NCI-H146 treated with DMSO at 0.1 percent for 48 hours (cell line): ENCODE measurements at regions not wholly inside any gene's neighbourhood (a gene's known extent, or its start where the extent isn't known, plus 50 kb on each side); places are given as distances from the start of the nearest gene placed in this dataset.
"Not testable (repeated sequence)": the region's sequence is repeated elsewhere in the genome, so short reads cannot be mapped to it uniquely, and the experiment has no call there.

ENCODE experiments used
- DNase-seq: peaks from one replicate; lab custom pipeline; 2025; ENCODE audit not compliant: unreplicated experiment; lab: John Stamatoyannopoulos, UW

GRCh38 chr5:32534041-32534440 lies 51.3 kb upstream of the SUB1 start:
- DNase-seq: no peak

- peak; percentile 63 for DNase-seq
Measured at GRCh38 chr5:32531885-32532520, 53.4 kb upstream of the SUB1 start.

GRCh38 chr5:32527321-32527720 lies 58.0 kb upstream of the SUB1 start:
- DNase-seq: not testable (repeated sequence)

- DNase-seq: no peak
Measured at GRCh38 chr5:32526810-32527209, 58.5 kb upstream of the SUB1 start.

- no peak for DNase-seq
Measured at GRCh38 chr5:32523625-32524024, 61.7 kb upstream of the SUB1 start.

GRCh38 chr5:32522429-32523143 lies 62.8 kb upstream of the SUB1 start:
- no peak for DNase-seq

GRCh38 chr5:32521481-32521880 lies 63.9 kb upstream of the SUB1 start:
- DNase-seq: no peak

GRCh38 chr5:32520972-32521371 lies 64.4 kb upstream of the SUB1 start:
- DNase-seq: no peak

GRCh38 chr5:32520356-32520755 lies 65.0 kb upstream of the SUB1 start:
- no peak for DNase-seq

- DNase-seq: no peak
Measured at GRCh38 chr5:32519508-32519907, 65.8 kb upstream of the SUB1 start.

GRCh38 chr5:32514806-32515205 lies 70.3 kb upstream of the ZFR start:
- DNase-seq: no peak

- DNase-seq: no peak
Measured at GRCh38 chr5:32512926-32513325, 68.4 kb upstream of the ZFR start.

GRCh38 chr5:32511776-32512374 lies 67.3 kb upstream of the ZFR start:
- no peak for DNase-seq

- DNase-seq: no peak
Measured at GRCh38 chr5:32510860-32511259, 66.3 kb upstream of the ZFR start.

- no peak for DNase-seq
Measured at GRCh38 chr5:32508806-32509805, 64.6 kb upstream of the ZFR start.

- DNase-seq: no peak
Measured at GRCh38 chr5:32507738-32508434, 63.3 kb upstream of the ZFR start.

GRCh38 chr5:32506799-32507198 lies 62.3 kb upstream of the ZFR start:
- no peak for DNase-seq

- peak; percentile 52 for DNase-seq
Measured at GRCh38 chr5:32506201-32506661, 61.7 kb upstream of the ZFR start.

- DNase-seq: peak; percentile 35
Measured at GRCh38 chr5:32505756-32506155, 61.2 kb upstream of the ZFR start.

GRCh38 chr5:32504989-32505596 lies 60.6 kb upstream of the ZFR start:
- DNase-seq: peak; percentile 77
